GM19455 (cell line): ENCODE measurements at regions not wholly inside any gene's neighbourhood (a gene's known extent, or its start where the extent isn't known, plus 50 kb on each side); places are given as distances from the start of the nearest gene placed in this dataset.
"Not testable (repeated sequence)": the region's sequence is repeated elsewhere in the genome, so short reads cannot be mapped to it uniquely, and the experiment has no call there.

Experiments
- ATAC-seq: cut with Tn5 transposase; IDR thresholded peaks from one replicate; pipeline ENCODE4 v1.9.1; 2021; ENCODE audit not compliant: unreplicated experiment

DNA sequence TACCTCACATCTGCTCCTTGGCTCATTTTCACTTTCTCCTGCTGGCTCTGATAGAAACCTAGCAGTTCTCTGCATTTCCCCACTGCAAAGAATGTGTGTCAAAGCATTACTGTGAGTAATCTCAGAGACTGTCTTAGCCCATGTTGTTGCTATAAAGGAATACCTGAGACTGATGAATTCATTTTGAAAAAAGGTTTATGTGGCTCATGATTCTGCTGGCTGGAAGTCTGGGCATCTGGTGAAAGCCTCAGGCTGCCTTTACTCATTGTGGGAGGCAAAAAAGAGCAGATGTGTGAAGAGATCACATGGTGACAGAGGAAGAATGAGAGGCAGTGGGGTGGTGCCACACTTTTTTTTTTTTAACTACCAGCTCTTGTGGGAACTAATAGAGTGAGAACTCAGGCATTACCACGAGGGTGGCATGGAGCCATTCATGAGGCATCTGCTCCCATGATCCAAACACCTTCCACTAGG is 191.6 kb upstream of the CTNND2 start:
- ATAC-seq, result no peak

DNA sequence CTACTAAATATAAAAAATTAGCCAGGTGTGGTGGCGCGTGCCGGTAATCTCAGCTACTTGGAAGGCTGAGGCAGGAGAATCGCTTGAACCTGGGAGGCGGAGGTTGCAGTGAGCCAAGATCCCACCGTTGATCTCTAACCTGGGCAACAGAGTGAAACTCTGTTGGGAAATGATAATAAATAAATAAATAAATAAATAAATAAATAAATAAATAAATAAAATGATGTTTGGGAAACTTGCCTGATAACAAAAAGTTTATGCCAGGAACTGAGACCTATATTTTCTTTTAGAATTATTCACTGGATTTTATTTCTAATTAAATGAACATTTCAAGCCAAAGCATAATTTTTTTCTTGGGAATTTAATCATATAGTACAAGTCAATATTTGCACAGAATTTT is 189.3 kb upstream of the CTNND2 start:
- ATAC-seq, result no peak

DNA sequence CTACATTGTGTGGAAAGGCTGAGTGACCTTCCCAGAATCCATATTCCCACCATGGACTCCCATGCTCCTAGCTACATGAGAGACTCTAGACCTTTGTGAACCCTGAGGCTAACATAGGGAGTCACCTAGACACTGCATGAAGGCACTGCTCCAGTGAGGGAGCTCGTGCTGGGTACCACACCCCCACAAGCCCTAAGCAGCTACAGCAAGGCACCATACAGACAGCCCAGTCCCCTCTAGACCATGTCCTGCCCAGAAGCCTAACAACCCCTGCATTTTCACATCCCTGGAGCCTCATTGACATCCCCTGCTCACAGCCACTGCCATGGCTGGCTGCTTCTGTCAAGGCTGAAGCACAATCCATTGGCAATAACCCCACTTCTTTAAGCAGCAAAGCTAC is 176.5 kb upstream of the CTNND2 start:
- ATAC-seq, result no peak

DNA sequence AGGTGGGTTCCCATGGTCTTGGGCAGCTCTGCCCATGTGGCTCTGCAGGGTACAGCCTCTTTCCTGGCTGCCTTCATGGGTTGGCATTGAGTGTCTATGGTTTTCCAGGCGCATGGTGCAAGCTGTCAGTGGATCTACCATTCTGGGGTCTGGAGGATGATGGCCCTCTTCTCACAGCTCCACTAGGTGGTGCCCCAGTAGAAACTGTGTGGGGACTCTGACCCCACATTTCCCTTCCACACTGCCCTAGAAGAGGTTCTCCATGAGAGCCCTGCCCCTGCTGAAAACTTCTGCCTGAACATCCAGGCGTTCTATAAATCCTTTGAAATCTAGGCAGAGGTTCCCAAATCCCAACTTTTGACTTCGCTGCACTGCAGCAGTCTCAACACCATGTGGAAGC is 174.0 kb upstream of the CTNND2 start:
- not testable (repeated sequence) for ATAC-seq

DNA sequence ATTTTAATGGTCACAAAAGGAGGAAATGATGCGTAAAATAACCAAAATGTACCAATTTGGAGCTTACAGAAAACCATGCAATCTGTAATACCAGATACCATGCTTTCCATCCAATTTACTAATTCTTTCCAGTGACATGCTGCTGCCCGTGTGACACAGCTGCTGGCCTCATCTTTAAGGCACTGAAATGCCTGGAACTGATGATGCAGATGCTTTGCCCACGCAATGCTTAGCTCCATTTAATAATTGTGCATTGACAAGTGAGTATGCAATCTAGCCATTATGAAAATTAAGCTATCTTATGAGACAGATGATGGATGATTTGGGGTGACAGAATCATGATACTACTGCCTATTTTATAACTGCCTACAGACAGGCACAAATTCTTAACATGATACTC is 169.2 kb upstream of the CTNND2 start:
- ATAC-seq, result no peak

DNA sequence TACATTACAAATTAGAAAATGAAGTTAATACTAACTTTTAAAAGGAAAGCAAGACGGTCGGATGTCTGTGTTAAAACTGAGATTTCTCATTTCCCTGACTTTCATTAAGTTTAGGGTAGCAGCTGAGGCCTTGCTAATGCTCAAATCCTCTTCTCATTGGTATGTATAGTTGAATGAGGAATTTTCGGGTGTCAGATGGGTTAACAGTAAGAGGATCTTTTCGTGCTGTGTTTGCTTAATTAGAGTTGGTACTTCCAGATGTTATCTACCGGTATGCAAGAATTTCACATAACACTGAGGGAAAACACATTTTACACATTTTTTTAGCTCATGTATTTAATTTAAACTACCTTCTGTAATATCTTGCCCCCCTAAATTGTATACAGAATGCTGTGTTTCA is 168.2 kb upstream of the CTNND2 start:
- ATAC-seq, result no peak

- no peak for ATAC-seq
These were observed 167.2 kb upstream of the CTNND2 start for GRCh38 chr5:12071455-12071854.

DNA sequence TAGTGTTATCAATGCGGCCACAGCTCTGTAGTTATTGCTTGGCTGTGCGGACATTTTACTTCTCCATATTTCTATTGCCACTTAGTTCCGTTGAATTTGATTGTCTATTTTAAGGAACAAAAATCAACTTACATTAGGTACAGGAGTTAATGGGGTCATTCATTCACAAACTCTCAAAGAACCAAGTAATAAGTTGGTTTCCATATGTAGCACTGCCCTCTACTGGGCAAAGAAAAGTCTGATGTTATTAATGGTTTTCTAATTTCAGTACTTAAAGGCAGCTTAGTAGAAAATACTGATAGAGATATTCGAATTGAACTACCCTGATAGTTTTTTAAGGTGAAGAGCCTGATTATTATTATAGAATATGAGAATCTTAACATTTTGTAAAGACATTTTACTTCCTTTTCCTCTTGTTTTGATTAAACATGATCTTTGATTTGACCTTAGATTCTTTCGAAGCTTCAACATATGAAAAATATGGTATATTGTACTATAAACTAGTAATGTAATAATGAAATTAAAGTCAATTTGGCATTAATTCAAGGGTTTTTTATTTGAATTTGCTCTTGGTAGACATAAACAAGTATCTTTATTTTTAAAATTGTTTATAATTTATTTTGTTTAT is 119.5 kb upstream of the CTNND2 start:
- ATAC-seq, result no peak

DNA sequence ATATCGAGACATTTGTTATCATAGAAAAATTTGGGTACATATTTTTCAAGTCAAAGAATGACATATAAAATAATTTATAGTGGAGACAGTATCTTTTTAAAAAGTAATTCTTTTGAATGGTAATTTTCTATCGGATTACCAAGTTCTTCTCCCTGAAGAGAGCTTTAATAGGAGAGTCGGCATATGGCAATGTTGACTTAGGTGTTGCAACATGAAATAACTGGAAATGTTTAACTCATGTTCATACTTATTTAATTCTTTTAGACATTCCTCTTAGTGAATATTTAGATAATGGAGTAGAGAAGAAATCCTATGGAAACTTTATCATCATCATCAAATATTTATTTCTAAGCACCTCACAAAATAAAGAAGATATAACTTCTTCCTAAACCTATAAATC is 118.2 kb upstream of the CTNND2 start:
- ATAC-seq, result no peak

DNA sequence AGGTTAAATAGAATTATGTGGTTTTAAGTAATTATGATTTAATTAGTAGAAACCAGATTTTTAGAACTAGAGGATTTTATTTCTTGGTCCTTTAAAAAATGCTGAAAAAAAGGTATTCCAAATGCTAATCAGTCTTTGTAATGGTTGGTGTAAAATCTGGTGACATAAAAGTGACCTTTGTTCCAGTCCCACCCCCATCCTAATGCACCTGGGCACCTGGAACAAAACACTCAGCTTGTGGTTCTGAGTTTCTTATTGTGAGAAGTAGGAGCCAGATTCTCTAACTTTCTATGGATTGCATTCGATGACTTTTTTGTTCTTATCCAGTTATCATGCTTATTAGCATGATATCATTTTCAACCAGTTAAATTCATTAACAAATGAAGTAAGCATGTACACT is 115.1 kb upstream of the CTNND2 start:
- ATAC-seq, result no peak

- ATAC-seq, result no peak
These were observed 112.8 kb upstream of the CTNND2 start for GRCh38 chr5:12017007-12017406.

DNA sequence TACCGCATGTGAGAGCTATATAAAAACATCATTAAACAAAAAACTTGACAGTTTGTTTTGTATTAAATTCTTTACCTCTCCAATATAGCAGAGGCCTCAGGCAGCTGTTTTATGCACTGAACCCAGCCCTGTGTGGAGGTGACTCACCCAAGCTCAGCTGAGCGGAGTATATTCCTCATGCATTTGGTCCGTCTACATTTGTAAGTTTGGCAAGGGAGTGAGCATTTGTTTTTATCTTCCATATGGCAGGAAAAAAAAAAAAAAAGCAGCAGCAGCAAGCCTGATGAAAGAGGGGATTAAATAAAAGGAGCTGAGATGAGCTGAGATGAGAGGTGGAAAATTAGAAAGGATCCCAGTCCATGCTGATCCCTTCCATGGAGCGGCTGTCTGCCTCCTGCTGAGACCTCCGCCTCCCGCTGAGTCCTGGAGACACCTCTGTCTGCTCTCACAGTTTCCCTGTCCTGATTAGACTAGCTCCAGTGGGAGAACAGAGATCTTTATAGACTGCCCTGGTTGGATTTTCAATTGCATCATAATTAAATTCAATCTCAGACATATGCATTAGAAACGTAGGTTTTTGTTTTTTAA is 112.0 kb upstream of the CTNND2 start:
- no peak for ATAC-seq

DNA sequence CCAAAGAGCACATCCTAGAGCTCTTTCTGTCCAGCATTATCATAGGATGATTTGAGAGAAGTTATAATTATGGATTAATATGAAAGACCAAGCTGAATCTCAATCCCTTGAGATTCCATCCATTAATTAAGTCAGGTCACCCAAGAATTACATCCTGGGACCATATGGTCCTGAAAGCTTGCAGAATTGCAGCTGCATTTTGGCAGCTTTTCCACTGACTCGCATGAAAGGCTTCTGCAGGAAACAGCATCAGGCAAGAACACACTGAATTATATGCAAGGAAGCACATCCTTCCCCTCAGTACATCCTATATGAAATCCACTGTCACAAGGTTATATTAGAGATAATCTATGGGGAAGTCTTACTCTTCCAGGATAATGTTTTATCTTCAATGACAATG is 109.1 kb upstream of the CTNND2 start:
- no peak for ATAC-seq

GRCh38 chr5:12003680-12004079 is 99.4 kb upstream of the CTNND2 start:
- no peak for ATAC-seq

GRCh38 chr5:11998397-11998796 is 94.2 kb upstream of the CTNND2 start:
- ATAC-seq, result no peak

GRCh38 chr5:11997942-11998341 is 93.7 kb upstream of the CTNND2 start:
- ATAC-seq, result no peak

DNA sequence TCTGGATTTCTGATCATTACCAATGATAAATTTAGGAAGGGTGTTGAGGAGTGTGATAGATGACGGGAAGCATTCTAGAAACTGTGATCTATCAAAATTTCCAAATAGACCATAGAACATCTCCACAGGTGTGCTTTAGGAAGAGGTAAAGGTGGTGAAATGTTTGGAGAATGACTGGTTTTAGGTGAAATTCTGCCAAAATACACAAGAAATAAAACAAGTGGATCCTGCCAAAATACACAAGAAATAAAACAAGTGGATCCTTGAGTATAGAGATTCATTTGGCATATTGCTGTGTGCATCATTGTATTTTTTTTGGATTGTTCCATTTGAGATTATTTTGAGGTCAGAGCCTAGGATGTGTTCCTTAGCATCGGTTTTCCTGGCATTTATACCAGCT is 88.3 kb upstream of the CTNND2 start:
- no peak for ATAC-seq

GRCh38 chr5:11985993-11986392 is 81.7 kb upstream of the CTNND2 start:
- ATAC-seq, result no peak

- ATAC-seq, result no peak
These were observed 80.0 kb upstream of the CTNND2 start for GRCh38 chr5:11984196-11984595.

DNA sequence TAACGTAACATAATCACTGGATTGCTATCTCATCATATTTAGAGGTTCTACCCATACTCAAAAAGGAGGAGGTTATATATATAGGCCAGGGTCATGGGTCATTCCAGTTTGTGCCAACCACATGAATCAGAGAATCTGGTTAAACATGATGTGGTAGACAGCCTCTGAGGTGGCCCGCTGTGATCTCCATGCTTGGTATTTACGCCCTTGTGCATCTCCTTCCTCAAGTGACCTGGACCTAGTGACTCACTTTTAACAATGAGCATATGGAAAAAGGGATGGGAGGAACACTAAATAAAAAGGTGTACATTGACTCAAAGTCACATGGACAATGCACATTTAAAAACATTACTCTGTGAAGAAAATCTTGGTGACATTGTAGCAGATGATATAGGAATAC is 77.7 kb upstream of the CTNND2 start:
- no peak for ATAC-seq

DNA sequence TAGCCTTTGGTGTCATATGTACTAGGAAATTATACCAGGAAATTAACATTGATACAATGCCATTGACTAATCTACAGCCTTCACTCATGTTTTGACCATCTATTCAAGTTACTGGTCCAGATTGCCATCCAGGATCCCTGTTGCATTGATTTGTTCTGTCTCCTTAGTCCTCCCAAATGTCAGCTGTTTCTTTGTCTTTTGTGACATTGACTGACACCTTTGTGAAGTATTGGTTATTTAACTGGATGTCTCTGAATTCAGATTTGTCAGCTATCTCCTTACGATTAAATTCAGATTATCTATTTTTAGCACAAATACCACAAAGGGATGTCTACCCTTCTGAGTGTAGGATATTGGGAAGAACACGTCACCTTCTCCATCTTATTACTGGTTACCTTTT is 73.7 kb upstream of the CTNND2 start:
- no peak for ATAC-seq

DNA sequence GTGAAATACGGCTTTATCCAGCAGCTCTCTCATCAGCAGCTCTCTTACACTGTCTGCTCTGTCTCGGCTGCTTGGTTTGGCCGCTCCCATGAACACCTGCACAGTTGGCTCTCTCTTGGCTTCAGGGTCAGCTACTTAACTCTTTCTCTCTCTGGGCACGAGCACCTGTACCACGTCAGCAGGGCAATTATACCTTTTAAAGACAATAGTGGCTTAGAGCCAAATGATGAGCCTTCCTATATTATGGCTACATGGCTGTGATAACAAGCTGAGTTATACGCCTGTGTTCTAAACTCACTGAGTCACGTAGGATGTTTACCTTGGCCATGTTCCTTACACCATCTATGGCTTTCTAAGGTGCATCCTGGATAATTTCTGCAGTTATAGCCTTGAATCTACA is 69.2 kb upstream of the CTNND2 start:
- ATAC-seq, result no peak

- no peak for ATAC-seq
These were observed 59.0 kb upstream of the CTNND2 start for GRCh38 chr5:11963227-11963626.
